GM23338 (cell line): ENCODE measurements at regions not wholly inside any gene's neighbourhood (a gene's known extent, or its start where the extent isn't known, plus 50 kb on each side); places are given as distances from the start of the nearest gene placed in this dataset.

Experiments used
- ATAC-seq: fragments of 200-7000 bp; cut with Tn5 transposase; 3 replicates; pipeline ENCODE4 v1.9.1; 2020
- DNase-seq: peaks from one replicate; pipeline ENCODE4 v3.0.0-alpha.2; 2015; ENCODE audit warnings: low spot score
- H2AFZ ChIP-seq: fragments of 200-600 bp; sonication (generic); 2 replicates; pipeline ENCODE4 v1.8.0; 2016; ENCODE audit warnings: antibody characterized with exemption, mild to moderate bottlenecking, moderate library complexity
- H3F3A ChIP-seq: fragments of 200-600 bp; sonication (generic); replicated peaks from 2 replicates; pipeline ENCODE4 v1.8.0; 2017; ENCODE audit warnings: antibody characterized with exemption, mixed run types, low read depth
- H3K27ac ChIP-seq: fragments of 200-600 bp; sonication (generic); 2 replicates; pipeline ENCODE4 v1.6.1; 2016; ENCODE audit warnings: low read depth
- H3K27me3 ChIP-seq: fragments of 200-600 bp; sonication (generic); 2 replicates; pipeline ENCODE4 v1.8.0; 2016; ENCODE audit warnings: mild to moderate bottlenecking, mixed run types, moderate library complexity; ENCODE audit not compliant: insufficient read depth
- H3K36me3 ChIP-seq: fragments of 200-600 bp; sonication (generic); 2 replicates; pipeline ENCODE4 v1.8.0; 2016; ENCODE audit warnings: mild to moderate bottlenecking; ENCODE audit not compliant: insufficient read depth
- H3K4me1 ChIP-seq: fragments of 200-600 bp; sonication (generic); 2 replicates; pipeline ENCODE4 v1.8.0; 2016; ENCODE audit warnings: mild to moderate bottlenecking, moderate library complexity; ENCODE audit not compliant: insufficient read depth
- H3K4me2 ChIP-seq: fragments of 200-600 bp; sonication (generic); 2 replicates; pipeline ENCODE4 v1.7.1; 2017; ENCODE audit warnings: mixed run types
- H3K4me3 ChIP-seq: fragments of 200-600 bp; sonication (generic); 2 replicates; pipeline ENCODE4 v1.6.1; 2016; ENCODE audit warnings: mixed run types
- H3K79me2 ChIP-seq: fragments of 200-600 bp; sonication (generic); replicated peaks from 2 replicates; pipeline ENCODE4 v1.8.0; 2017; ENCODE audit warnings: mild to moderate bottlenecking; ENCODE audit not compliant: insufficient read depth
- H3K9me2 ChIP-seq: fragments of 200-600 bp; sonication (generic); 2 replicates; pipeline ENCODE4 v1.8.0; 2017; ENCODE audit not compliant: insufficient read depth
- H4K20me1 ChIP-seq: fragments of 200-600 bp; sonication (generic); replicated peaks from 2 replicates; pipeline ENCODE4 v1.8.0; 2017; ENCODE audit warnings: mild to moderate bottlenecking; ENCODE audit not compliant: insufficient read depth
- H3K27ac Mint-ChIP-seq: 2 replicates; pipeline ENCODE4 v1.8.0; 2020; ENCODE audit warnings: inconsistent platforms, mild to moderate bottlenecking, moderate library complexity, mixed read lengths
- H3K27me3 Mint-ChIP-seq: 3 replicates; pipeline ENCODE4 v1.8.0; 2022; ENCODE audit warnings: low read depth, mild to moderate bottlenecking, moderate library complexity, mixed read lengths, inconsistent platforms; ENCODE audit not compliant: insufficient read depth, poor library complexity
- H3K36me3 Mint-ChIP-seq: 3 replicates; pipeline ENCODE4 v1.8.0; 2021; ENCODE audit warnings: low read depth, mild to moderate bottlenecking, inconsistent platforms, moderate library complexity, mixed read lengths
- H3K4me1 Mint-ChIP-seq: 3 replicates; pipeline ENCODE4 v1.8.0; 2020; ENCODE audit warnings: mild to moderate bottlenecking, inconsistent platforms, mixed read lengths
- H3K4me3 Mint-ChIP-seq: 3 replicates; pipeline ENCODE4 v1.8.0; 2021; ENCODE audit warnings: moderate library complexity, mild to moderate bottlenecking, inconsistent platforms, mixed read lengths
- H3K9me3 Mint-ChIP-seq: 3 replicates; pipeline ENCODE4 v1.8.0; 2020; ENCODE audit warnings: moderate library complexity, mild to moderate bottlenecking, inconsistent platforms, mixed read lengths
- CREB1 ChIP-seq: fragments of 250-450 bp; sonication (Bioruptor Pico); IDR thresholded peaks from 2 replicates; pipeline ENCODE4 v1.5.0; 2020; ENCODE audit warnings: low read depth, mild to moderate bottlenecking, moderate library complexity
- EZH2 ChIP-seq: fragments of 200-600 bp; sonication (generic); IDR thresholded peaks from one replicate; pipeline ENCODE4 v1.8.0; 2017; ENCODE audit warnings: antibody characterized with exemption, mild to moderate bottlenecking, low read depth; ENCODE audit not compliant: unreplicated experiment
- EZH2phosphoT487 ChIP-seq: fragments of 200-600 bp; sonication (generic); IDR thresholded peaks from one replicate; pipeline ENCODE4 v1.8.1; 2018; ENCODE audit warnings: antibody characterized with exemption; ENCODE audit not compliant: unreplicated experiment
- JUNB ChIP-seq: IDR thresholded peaks from one replicate; pipeline ENCODE4 v1.6.1; 2016; ENCODE audit warnings: antibody characterized with exemption; ENCODE audit not compliant: unreplicated experiment
- POLR2AphosphoS5 ChIP-seq: IDR thresholded peaks from 2 replicates; pipeline ENCODE4 v1.6.1; 2016; ENCODE audit warnings: antibody characterized with exemption, low read depth
- STAT1 ChIP-seq: IDR thresholded peaks from one replicate; pipeline ENCODE4 v1.6.1; 2016; ENCODE audit warnings: antibody characterized with exemption; ENCODE audit not compliant: unreplicated experiment
- ZNF114 ChIP-seq: fragments of 250-450 bp; sonication (Bioruptor Pico); IDR thresholded peaks from 2 replicates; pipeline ENCODE4 v1.5.0; 2020; ENCODE audit warnings: mild to moderate bottlenecking, moderate library complexity
- ZNF331 ChIP-seq: fragments of 250-450 bp; sonication (Bioruptor Pico); IDR thresholded peaks from 2 replicates; pipeline ENCODE4 v1.5.0; 2020; ENCODE audit warnings: low read depth, mild to moderate bottlenecking, moderate library complexity
- TF ChIP-seq, protein P1 (sequence below): fragments of 250-450 bp; sonication (Bioruptor Pico); IDR thresholded peaks from 2 replicates; pipeline ENCODE4 v1.5.0; 2020; ENCODE audit warnings: mild to moderate bottlenecking, moderate library complexity
- TF ChIP-seq, protein P2 (sequence below): IDR thresholded peaks from 2 replicates; pipeline ENCODE4 v1.6.1; 2016; ENCODE audit warnings: antibody characterized with exemption
- TF ChIP-seq, protein P3 (sequence below), 2 experiments: fragments of 200-600 bp in 1 of 2; sonication (generic) in 1 of 2; conservative IDR thresholded peaks; 2 replicates each; pipeline versions ENCODE4 v1.5.1 to v1.6.1; 2016 to 2017; ENCODE audit warnings: antibody characterized with exemption in 2 of 2, low read depth in 2 of 2, mild to moderate bottlenecking in 2 of 2, moderate library complexity in 1 of 2
- TF ChIP-seq, protein P4 (sequence below): IDR thresholded peaks from one replicate; pipeline ENCODE4 v1.6.1; 2018; ENCODE audit warnings: antibody characterized with exemption; ENCODE audit not compliant: unreplicated experiment

DNA sequence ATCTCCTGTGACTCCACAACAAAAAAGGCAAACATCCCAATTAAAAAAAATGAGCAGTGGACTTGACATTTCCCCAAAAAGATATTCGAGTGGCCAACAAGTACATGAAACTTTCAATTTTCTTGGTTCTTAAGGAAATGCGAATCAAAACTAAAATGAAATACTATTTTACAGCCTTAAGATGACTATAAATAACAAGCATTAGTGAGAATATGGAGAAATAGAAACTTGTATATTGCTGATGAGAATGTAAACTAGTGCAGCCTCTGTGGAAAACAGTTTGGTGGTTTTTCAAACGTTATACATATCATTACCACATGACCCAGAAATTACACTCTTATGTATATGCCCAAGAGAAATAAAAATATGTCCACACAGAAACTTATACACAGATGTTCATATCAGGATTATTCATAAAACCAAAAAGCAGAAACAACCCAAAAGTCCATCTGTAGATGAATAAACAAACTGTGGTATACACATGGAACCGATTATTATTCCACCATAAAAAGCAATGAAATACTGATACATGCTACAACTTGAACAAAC, 153.2 kb upstream of the GPR149 start (continued):
- TF ChIP-seq, protein P1, sequence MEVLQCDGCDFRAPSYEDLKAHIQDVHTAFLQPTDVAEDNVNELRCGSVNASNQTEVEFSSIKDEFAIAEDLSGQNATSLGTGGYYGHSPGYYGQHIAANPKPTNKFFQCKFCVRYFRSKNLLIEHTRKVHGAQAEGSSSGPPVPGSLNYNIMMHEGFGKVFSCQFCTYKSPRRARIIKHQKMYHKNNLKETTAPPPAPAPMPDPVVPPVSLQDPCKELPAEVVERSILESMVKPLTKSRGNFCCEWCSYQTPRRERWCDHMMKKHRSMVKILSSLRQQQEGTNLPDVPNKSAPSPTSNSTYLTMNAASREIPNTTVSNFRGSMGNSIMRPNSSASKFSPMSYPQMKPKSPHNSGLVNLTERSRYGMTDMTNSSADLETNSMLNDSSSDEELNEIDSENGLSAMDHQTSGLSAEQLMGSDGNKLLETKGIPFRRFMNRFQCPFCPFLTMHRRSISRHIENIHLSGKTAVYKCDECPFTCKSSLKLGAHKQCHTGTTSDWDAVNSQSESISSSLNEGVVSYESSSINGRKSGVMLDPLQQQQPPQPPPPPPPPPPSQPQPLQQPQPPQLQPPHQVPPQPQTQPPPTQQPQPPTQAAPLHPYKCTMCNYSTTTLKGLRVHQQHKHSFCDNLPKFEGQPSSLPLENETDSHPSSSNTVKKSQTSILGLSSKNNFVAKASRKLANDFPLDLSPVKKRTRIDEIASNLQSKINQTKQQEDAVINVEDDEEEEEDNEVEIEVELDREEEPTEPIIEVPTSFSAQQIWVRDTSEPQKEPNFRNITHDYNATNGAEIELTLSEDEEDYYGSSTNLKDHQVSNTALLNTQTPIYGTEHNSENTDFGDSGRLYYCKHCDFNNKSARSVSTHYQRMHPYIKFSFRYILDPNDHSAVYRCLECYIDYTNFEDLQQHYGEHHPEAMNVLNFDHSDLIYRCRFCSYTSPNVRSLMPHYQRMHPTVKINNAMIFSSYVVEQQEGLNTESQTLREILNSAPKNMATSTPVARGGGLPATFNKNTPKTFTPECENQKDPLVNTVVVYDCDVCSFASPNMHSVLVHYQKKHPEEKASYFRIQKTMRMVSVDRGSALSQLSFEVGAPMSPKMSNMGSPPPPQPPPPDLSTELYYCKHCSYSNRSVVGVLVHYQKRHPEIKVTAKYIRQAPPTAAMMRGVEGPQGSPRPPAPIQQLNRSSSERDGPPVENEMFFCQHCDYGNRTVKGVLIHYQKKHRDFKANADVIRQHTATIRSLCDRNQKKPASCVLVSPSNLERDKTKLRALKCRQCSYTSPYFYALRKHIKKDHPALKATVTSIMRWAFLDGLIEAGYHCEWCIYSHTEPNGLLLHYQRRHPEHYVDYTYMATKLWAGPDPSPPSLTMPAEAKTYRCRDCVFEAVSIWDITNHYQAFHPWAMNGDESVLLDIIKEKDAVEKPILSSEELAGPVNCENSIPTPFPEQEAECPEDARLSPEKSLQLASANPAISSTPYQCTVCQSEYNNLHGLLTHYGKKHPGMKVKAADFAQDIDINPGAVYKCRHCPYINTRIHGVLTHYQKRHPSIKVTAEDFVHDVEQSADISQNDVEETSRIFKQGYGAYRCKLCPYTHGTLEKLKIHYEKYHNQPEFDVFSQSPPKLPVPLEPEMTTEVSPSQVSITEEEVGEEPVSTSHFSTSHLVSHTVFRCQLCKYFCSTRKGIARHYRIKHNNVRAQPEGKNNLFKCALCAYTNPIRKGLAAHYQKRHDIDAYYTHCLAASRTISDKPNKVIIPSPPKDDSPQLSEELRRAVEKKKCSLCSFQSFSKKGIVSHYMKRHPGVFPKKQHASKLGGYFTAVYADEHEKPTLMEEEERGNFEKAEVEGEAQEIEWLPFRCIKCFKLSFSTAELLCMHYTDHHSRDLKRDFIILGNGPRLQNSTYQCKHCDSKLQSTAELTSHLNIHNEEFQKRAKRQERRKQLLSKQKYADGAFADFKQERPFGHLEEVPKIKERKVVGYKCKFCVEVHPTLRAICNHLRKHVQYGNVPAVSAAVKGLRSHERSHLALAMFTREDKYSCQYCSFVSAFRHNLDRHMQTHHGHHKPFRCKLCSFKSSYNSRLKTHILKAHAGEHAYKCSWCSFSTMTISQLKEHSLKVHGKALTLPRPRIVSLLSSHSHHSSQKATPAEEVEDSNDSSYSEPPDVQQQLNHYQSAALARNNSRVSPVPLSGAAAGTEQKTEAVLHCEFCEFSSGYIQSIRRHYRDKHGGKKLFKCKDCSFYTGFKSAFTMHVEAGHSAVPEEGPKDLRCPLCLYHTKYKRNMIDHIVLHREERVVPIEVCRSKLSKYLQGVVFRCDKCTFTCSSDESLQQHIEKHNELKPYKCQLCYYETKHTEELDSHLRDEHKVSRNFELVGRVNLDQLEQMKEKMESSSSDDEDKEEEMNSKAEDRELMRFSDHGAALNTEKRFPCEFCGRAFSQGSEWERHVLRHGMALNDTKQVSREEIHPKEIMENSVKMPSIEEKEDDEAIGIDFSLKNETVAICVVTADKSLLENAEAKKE: no peak
- TF ChIP-seq, protein P2, sequence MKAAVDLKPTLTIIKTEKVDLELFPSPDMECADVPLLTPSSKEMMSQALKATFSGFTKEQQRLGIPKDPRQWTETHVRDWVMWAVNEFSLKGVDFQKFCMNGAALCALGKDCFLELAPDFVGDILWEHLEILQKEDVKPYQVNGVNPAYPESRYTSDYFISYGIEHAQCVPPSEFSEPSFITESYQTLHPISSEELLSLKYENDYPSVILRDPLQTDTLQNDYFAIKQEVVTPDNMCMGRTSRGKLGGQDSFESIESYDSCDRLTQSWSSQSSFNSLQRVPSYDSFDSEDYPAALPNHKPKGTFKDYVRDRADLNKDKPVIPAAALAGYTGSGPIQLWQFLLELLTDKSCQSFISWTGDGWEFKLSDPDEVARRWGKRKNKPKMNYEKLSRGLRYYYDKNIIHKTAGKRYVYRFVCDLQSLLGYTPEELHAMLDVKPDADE: no peak

DNA sequence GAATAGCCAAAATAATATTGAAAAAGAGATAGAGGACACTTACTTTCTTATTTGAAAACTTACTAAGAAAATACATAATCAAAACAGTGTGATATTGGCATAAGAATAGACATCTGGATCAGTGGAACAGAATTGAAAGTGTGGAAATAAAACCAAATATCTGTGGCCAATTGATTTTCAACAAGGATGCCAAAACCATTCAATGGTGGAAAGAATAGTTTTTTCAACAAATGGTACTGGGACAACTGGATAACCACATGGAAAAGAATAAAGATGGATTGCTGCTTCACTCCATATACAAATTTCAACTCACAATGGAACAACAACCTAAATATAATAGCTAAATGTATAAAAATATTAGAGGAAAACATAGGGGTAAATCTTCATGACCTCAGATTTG, 152.5 kb upstream of the GPR149 start:
- H3K9me3 Mint-ChIP-seq: no peaks in the 10 kb centered on the region; the same call in 2 of the 3 replicates
- H3K27ac ChIP-seq: no peak overlapping the region
- no peak overlapping the region for H2AFZ ChIP-seq
- H3K36me3 ChIP-seq: no peaks in the 10 kb centered on the region
- H3K27ac Mint-ChIP-seq: no peak overlapping the region
- no peaks in the 10 kb centered on the region for H3K27me3 Mint-ChIP-seq
- no peak overlapping the region for H3K4me2 ChIP-seq
- no peak overlapping the region for H3K4me3 ChIP-seq
- H3K9me2 ChIP-seq: no peaks in the 10 kb centered on the region; the same call in 1 of the 2 replicates
- no peaks in the 10 kb centered on the region for H3K36me3 Mint-ChIP-seq
- ATAC-seq (no peak), DNase-seq (no peak)
- no peaks in the 10 kb centered on the region for H4K20me1 ChIP-seq
- H3K4me1 Mint-ChIP-seq: no peaks in the 10 kb centered on the region
- no peaks in the 10 kb centered on the region for H3K4me1 ChIP-seq
- H3F3A ChIP-seq: no peaks in the 10 kb centered on the region
- no peaks in the 10 kb centered on the region for H3K79me2 ChIP-seq
- H3K27me3 ChIP-seq: no peaks in the 10 kb centered on the region
- H3K4me3 Mint-ChIP-seq: no peak overlapping the region
- TF ChIP-seq EZH2phosphoT487: no peak
- TF ChIP-seq, protein P3, sequence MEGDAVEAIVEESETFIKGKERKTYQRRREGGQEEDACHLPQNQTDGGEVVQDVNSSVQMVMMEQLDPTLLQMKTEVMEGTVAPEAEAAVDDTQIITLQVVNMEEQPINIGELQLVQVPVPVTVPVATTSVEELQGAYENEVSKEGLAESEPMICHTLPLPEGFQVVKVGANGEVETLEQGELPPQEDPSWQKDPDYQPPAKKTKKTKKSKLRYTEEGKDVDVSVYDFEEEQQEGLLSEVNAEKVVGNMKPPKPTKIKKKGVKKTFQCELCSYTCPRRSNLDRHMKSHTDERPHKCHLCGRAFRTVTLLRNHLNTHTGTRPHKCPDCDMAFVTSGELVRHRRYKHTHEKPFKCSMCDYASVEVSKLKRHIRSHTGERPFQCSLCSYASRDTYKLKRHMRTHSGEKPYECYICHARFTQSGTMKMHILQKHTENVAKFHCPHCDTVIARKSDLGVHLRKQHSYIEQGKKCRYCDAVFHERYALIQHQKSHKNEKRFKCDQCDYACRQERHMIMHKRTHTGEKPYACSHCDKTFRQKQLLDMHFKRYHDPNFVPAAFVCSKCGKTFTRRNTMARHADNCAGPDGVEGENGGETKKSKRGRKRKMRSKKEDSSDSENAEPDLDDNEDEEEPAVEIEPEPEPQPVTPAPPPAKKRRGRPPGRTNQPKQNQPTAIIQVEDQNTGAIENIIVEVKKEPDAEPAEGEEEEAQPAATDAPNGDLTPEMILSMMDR (conservative IDR thresholded peaks at IDR 0.05; ENCODE audit: low read depth in 2 of 2): no peak
- no peak for TF ChIP-seq CREB1
- no peak for TF ChIP-seq ZNF331 (CRISPR knock-in tag)
- TF ChIP-seq ZNF114 (CRISPR knock-in tag): no peak
- no peak for TF ChIP-seq POLR2AphosphoS5
- no peak for TF ChIP-seq STAT1
- no peak for TF ChIP-seq EZH2
- no peak for TF ChIP-seq JUNB
- TF ChIP-seq, protein P4, sequence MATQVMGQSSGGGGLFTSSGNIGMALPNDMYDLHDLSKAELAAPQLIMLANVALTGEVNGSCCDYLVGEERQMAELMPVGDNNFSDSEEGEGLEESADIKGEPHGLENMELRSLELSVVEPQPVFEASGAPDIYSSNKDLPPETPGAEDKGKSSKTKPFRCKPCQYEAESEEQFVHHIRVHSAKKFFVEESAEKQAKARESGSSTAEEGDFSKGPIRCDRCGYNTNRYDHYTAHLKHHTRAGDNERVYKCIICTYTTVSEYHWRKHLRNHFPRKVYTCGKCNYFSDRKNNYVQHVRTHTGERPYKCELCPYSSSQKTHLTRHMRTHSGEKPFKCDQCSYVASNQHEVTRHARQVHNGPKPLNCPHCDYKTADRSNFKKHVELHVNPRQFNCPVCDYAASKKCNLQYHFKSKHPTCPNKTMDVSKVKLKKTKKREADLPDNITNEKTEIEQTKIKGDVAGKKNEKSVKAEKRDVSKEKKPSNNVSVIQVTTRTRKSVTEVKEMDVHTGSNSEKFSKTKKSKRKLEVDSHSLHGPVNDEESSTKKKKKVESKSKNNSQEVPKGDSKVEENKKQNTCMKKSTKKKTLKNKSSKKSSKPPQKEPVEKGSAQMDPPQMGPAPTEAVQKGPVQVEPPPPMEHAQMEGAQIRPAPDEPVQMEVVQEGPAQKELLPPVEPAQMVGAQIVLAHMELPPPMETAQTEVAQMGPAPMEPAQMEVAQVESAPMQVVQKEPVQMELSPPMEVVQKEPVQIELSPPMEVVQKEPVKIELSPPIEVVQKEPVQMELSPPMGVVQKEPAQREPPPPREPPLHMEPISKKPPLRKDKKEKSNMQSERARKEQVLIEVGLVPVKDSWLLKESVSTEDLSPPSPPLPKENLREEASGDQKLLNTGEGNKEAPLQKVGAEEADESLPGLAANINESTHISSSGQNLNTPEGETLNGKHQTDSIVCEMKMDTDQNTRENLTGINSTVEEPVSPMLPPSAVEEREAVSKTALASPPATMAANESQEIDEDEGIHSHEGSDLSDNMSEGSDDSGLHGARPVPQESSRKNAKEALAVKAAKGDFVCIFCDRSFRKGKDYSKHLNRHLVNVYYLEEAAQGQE: no peak
